NCI-H2196 (cell line): ENCODE measurements at regions not wholly inside any gene's neighbourhood (a gene's known extent, or its start where the extent isn't known, plus 50 kb on each side); places are given as distances from the start of the nearest gene placed in this dataset.

Source experiments
- DNase-seq: peaks from one replicate; lab custom pipeline; 2025; ENCODE audit not compliant: unreplicated experiment; lab: John Stamatoyannopoulos, UW

- no peak for DNase-seq
Observed at GRCh38 chr9:119839888-119840287, 470.7 kb upstream of the BRINP1 start.

DNA sequence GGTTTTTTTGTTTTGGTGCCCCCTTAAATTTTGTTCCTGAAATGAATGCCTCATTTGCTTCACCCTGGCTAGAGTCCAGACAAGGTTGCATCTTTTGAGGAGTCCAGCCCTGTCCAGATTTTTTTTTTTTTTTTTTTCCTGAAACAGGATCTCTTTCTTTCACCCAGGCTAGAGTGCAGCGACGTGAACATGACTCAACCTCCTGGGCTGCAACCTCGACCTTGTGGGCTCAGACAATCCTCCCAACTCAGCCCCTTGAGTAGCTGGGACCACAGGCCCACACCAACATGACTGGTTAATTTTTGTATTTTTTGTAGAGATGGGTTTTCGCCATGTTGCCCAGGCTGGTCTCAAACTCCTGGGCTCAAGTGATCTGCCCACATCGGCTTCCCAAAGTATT lies 469.0 kb upstream of the BRINP1 start:
- no peak for DNase-seq

DNA sequence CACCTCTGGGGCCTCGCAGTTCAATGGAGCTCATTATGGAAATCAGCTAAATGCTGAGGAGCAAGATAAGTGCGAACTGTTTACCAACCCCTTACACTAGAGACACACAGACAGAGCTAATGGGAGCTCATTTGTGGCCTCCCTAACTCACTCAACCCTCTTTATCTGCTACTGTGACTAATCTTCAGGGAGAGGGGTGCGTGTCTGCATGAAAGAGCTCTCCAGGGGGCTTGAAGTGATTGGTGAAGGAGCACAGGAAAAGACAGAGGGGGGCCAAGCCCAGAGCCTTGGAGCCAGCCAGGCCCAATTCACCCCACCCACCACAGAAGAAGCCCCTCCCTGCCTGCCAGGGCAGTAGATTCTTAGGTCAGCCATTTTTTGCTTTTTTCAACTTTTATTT lies 466.8 kb upstream of the BRINP1 start:
- DNase-seq = no peak

DNA sequence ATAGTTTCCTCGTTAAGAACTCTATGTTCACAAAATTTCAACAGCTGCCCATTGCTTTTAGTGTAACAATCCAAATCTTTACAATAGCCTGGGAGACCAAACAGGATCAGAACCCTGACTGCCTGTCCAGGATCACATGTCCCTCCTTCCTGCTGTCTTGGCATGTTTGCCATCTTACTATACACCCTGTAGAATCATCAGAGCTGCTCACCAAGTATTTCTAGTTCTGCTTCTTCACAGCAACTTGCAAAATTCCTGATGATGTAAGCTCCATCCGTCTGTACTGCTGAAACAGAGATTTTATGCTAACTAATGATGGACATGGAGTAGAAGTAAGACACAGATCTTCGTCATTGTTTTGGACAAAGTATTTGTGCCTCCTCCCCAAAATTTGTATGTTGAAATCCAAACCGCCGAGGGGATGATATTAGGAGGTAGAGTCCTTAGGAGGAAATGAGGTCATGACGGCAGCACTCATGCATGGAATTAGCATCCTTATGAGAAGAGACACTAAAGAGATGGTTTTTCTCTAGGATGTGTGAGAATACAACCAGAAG lies 464.9 kb upstream of the BRINP1 start:
- DNase-seq = no peak

- no peak for DNase-seq
Observed at GRCh38 chr9:119831309-119831708, 462.1 kb upstream of the BRINP1 start.

DNA sequence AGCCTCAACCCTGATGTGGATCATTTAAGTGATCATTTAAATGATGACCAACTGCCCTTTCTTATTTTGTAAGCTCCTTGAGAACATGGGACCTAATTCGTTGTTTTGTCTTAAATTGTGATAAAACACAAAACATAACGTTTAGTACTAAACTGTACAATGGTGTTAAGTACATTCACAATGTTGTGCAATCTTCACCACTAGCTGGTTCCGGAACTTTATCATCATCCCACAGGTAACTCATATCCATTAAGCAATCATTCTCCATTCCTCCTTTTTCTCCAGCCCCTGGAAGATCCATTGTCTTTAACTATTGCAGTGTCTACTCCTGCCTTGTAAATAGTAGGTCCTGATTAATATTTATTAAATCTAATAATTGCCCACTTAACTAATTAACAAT lies 460.5 kb upstream of the BRINP1 start:
- no peak for DNase-seq

GRCh38 chr9:119829186-119829585 lies 460.0 kb upstream of the BRINP1 start:
- no peak for DNase-seq

GRCh38 chr9:119827526-119827925 lies 458.3 kb upstream of the BRINP1 start:
- DNase-seq = no peak

GRCh38 chr9:119827126-119827525 lies 457.9 kb upstream of the BRINP1 start:
- no peak for DNase-seq

DNA sequence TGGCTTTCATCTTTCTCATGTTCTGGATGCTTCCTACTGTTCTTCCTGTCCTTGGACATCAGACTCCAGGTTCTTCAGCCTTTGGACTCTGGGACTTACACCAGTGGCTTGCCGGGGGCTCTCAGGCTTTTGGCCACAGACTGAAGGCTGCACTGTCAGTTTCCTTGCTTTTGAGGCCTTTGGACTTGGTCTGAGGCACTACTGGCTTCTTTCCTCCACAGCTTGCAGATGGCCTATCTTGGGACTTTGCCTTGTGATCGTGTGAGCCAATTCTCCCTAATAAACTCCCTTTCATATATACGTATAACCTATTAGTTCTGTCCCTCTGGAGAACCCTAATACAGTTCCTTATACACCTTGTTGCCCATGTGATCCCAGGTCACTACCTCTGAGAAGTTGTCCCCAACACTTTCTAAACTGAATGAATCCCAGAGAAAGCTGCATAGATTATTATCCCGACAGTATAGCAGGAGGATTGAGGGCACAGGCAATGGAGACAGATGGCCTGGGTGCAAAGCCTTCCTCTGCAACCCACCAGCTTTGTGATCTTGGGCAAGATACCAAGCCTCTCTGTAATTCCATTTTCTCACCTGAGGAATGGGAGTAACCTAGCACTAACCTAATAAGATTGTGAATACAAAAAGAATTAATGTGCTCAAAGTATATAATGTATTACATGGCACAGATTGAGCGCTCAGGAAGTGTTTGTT lies 449.6 kb upstream of the BRINP1 start:
- DNase-seq = no peak

- no peak for DNase-seq
Observed at GRCh38 chr9:119810645-119811429, 441.6 kb upstream of the BRINP1 start.

DNA sequence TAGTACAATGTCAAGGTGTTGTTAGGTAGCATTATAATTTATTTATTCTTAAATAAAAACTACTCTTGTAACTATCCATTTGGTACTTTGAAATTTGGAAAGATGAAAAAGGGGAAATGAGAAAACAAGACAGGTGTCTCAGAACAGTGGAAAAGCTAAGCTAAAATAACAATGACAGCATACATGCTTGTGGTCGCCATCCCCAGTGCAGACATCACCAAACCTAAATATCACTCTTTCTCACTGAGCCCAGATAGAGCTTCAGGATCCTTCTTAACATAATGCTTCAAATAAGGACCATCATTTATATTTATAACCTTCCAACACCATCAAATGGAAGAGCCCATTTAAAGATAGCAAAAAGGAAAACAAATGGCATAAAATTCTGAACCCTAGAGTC lies 434.4 kb upstream of the BRINP1 start:
- DNase-seq = no peak

DNA sequence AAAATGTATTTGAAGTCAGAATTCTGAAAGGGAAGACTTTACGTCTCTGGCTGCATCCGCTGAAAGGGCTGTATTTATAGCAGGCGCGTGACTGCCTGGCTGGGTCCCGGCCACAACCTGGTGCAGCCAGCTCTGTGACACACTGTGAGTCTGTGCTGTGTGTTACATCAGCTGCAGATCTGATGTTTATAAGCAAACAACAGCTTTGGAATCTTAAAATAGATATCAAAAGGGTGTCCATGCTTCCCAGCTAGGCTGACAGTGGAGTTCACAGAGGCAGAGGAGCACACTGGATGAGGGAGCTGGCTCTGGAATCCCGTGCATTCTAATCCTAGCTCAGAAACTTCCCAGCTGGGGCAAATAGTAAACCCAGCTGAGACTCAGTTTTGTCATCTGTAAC lies 433.4 kb upstream of the BRINP1 start:
- no peak for DNase-seq

GRCh38 chr9:119802133-119802532 lies 432.9 kb upstream of the BRINP1 start:
- no peak for DNase-seq

- DNase-seq = no peak
Observed at GRCh38 chr9:119801311-119801710, 432.1 kb upstream of the BRINP1 start.

- DNase-seq = no peak
Observed at GRCh38 chr9:119795395-119795794, 426.2 kb upstream of the BRINP1 start.

GRCh38 chr9:119794836-119795235 lies 425.6 kb upstream of the BRINP1 start:
- no peak for DNase-seq

- DNase-seq = no peak
Observed at GRCh38 chr9:119793218-119793617, 424.0 kb upstream of the BRINP1 start.

- no peak for DNase-seq
Observed at GRCh38 chr9:119792242-119792641, 423.0 kb upstream of the BRINP1 start.

DNA sequence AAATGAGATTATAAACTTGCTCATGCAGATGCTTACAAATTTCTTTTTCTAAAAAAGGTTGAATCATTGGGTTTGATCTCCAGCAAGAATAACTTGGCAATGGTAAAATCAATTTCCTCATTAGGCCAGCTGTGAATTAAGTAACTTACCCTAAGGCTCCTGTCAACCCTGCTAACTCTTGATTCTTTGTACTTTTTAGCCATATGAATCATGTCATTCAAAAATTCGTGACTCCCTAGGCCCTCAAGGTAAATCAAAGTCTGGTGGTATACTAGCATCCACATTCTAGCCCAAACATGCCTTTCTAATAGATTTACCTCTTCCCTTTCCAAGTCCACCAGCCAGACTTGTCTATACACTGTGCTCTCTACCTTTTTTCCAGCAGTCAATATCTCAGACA lies 420.8 kb upstream of the BRINP1 start:
- DNase-seq = no peak

GRCh38 chr9:119788921-119789320 lies 419.7 kb upstream of the BRINP1 start:
- no peak for DNase-seq

- DNase-seq = no peak
Observed at GRCh38 chr9:119781886-119782285, 412.7 kb upstream of the BRINP1 start.
